ENCODE measurements at regions not wholly inside any gene's neighbourhood (a gene's known extent, or its start where the extent isn't known, plus 50 kb on each side); places are given as distances from the start of the nearest gene placed in this dataset.

DNA sequence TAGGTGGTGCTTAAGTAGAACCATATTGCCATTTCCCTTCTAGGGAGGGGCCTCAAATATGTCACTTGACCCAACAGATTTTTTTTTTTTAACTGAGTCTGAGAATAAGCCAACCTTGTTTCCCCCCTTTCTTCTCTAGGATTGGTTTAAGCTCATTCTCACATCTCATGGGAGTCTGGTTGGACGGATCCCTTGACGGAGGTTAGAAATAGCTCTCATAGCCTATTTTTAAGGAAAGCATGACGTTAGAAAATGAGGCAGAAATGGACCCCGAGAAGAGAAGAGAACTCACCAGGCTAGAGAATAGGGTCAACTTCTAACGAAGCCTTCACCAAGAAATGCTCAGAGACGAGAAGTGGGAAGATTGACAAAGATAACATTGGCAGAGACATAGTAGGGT, 95.1 kb upstream of the ZFHX3 start:
- no peaks in the 10 kb centered on the region for H3F3A ChIP-seq (ENCODE audit: insufficient read depth, low read length)
- no peak overlapping the region for H2AFZ ChIP-seq (ENCODE audit: low read length)
- no peak overlapping the region for H3K9ac ChIP-seq (ENCODE audit: low read length)
- H3K4me3 ChIP-seq (ENCODE audit: low read depth, low read length, poor library complexity, severe bottlenecking) = no peak overlapping the region
- H3K9me3 ChIP-seq (ENCODE audit: low read length) = no peaks in the 10 kb centered on the region
- no peaks in the 10 kb centered on the region for H3K79me2 ChIP-seq (ENCODE audit: insufficient read depth, low read length)
- no peaks in the 10 kb centered on the region for H4K20me1 ChIP-seq (ENCODE audit: insufficient read depth, low read length)
- no peaks in the 10 kb centered on the region; the same call in 1 of the 2 replicates for H3K27me3 ChIP-seq (ENCODE audit: insufficient read depth, low read length)
- no peaks in the 10 kb centered on the region for H3K9me2 ChIP-seq (ENCODE audit: low read depth, low read length)
- H3K27ac ChIP-seq (ENCODE audit: low read depth, low read length, poor library complexity, severe bottlenecking) = no peak overlapping the region
- no peak for TF ChIP-seq EZH2 (IDR thresholded peaks at IDR 0.05; ENCODE audit: borderline replicate concordance, low read length)
- TF ChIP-seq, protein P1, sequence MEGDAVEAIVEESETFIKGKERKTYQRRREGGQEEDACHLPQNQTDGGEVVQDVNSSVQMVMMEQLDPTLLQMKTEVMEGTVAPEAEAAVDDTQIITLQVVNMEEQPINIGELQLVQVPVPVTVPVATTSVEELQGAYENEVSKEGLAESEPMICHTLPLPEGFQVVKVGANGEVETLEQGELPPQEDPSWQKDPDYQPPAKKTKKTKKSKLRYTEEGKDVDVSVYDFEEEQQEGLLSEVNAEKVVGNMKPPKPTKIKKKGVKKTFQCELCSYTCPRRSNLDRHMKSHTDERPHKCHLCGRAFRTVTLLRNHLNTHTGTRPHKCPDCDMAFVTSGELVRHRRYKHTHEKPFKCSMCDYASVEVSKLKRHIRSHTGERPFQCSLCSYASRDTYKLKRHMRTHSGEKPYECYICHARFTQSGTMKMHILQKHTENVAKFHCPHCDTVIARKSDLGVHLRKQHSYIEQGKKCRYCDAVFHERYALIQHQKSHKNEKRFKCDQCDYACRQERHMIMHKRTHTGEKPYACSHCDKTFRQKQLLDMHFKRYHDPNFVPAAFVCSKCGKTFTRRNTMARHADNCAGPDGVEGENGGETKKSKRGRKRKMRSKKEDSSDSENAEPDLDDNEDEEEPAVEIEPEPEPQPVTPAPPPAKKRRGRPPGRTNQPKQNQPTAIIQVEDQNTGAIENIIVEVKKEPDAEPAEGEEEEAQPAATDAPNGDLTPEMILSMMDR (IDR thresholded peaks at IDR 0.05; ENCODE audit: low read length) = no peak
- H3K36me3 ChIP-seq (ENCODE audit: insufficient read depth, low read length) = no peaks in the 10 kb centered on the region
- no peaks in the 10 kb centered on the region for H3K4me1 ChIP-seq (ENCODE audit: insufficient read depth, low read length, severe bottlenecking)
- H3K4me2 ChIP-seq (ENCODE audit: low read length) = no peak overlapping the region

DNA sequence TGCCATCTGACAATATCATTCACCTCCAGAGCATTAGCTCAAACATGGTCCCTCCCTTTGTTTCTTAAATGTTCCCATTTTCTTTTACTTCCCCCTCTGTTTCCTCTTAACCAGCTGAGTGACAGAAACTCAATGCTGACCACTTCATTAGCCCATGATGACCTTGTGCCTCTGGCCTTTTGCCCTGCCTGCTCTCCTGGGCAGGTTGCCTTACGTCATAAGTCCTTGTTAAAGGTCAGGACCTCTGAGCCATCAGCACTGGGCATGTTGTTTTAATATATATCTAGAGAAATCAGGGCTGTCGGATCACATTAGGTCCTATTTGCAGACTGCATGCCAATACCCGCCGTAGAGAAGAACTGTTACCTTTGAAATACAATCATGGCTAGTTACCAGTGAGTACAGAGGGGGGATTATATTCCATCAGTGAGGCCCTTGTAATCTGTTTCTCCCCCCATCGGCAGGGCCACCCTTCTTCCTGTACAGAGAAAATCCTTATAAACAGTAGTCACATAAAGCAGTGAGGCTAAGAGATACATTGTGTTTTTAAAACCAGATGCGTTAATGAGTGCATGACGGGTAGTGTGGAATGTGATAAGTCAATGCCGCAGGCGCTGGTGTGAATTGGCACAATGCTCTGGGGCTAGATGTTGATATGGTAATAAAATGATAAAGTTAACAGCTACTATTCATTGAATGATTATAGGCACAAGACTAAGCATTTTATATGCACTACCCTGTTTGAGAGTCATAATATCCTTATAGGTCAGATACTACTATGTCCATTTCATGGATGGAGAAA, 94.3 kb upstream of the ZFHX3 start:
- no peak overlapping the region for H3K27ac ChIP-seq (ENCODE audit: low read depth, low read length, poor library complexity, severe bottlenecking)
- H3K27me3 ChIP-seq (ENCODE audit: insufficient read depth, low read length) = no peaks in the 10 kb centered on the region; the same call in 1 of the 2 replicates
- no peak overlapping the region for H2AFZ ChIP-seq (ENCODE audit: low read length)
- no peak for TF ChIP-seq EZH2 (IDR thresholded peaks at IDR 0.05; ENCODE audit: borderline replicate concordance, low read length)
- TF ChIP-seq, protein P1 (IDR thresholded peaks at IDR 0.05; ENCODE audit: low read length) = no peak
- H4K20me1 ChIP-seq (ENCODE audit: insufficient read depth, low read length) = no peaks in the 10 kb centered on the region
- no peaks in the 10 kb centered on the region for H3K9me3 ChIP-seq (ENCODE audit: low read length)
- no peaks in the 10 kb centered on the region for H3K9me2 ChIP-seq (ENCODE audit: low read depth, low read length)
- H3K36me3 ChIP-seq (ENCODE audit: insufficient read depth, low read length) = no peaks in the 10 kb centered on the region
- H3K4me1 ChIP-seq (ENCODE audit: insufficient read depth, low read length, severe bottlenecking) = no peaks in the 10 kb centered on the region
- no peaks in the 10 kb centered on the region for H3K79me2 ChIP-seq (ENCODE audit: insufficient read depth, low read length)
- H3K4me3 ChIP-seq (ENCODE audit: low read depth, low read length, poor library complexity, severe bottlenecking) = no peak overlapping the region
- H3K4me2 ChIP-seq (ENCODE audit: low read length) = no peak overlapping the region
- H3K9ac ChIP-seq (ENCODE audit: low read length) = no peak overlapping the region
- no peaks in the 10 kb centered on the region for H3F3A ChIP-seq (ENCODE audit: insufficient read depth, low read length)

DNA sequence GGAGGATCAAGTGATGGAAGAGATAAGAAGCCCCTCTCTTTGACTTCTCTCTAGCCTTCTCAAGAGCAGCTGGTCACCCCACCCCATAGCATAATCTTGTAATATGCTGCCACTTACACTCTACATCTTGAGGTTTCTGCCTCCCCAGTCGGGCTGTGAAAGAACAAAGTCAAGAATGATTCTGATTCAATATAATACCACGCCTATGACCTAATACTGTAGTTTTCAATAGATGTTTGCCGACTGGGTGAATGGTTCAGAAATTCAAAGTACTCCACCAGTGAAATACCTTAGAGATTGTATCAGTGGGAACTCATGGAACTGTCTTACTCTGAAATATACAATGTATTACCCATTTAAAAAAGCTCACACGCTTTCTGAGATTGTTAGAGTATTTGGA, 93.0 kb upstream of the ZFHX3 start:
- Histone ChIP-seq H3F3A (ENCODE audit: insufficient read depth, low read length) (no peaks in the 10 kb centered on the region), H3K27me3 (ENCODE audit: insufficient read depth, low read length) (no peaks in the 10 kb centered on the region; the same call in 1 of the 2 replicates), H3K9me2 (ENCODE audit: low read depth, low read length) (no peaks in the 10 kb centered on the region), H3K27ac (ENCODE audit: low read depth, low read length, poor library complexity, severe bottlenecking) (no peak overlapping the region), H3K4me1 (ENCODE audit: insufficient read depth, low read length, severe bottlenecking) (no peaks in the 10 kb centered on the region), H3K4me3 (ENCODE audit: low read depth, low read length, poor library complexity, severe bottlenecking) (no peak overlapping the region), H3K9ac (ENCODE audit: low read length) (no peak overlapping the region), H3K36me3 (ENCODE audit: insufficient read depth, low read length) (no peaks in the 10 kb centered on the region), H4K20me1 (ENCODE audit: insufficient read depth, low read length) (no peaks in the 10 kb centered on the region), H3K4me2 (ENCODE audit: low read length) (no peak overlapping the region), H3K9me3 (ENCODE audit: low read length) (no peaks in the 10 kb centered on the region), H3K79me2 (ENCODE audit: insufficient read depth, low read length) (no peaks in the 10 kb centered on the region), H2AFZ (ENCODE audit: low read length) (no peak overlapping the region)
- TF ChIP-seq, protein P1 (IDR thresholded peaks at IDR 0.05; ENCODE audit: low read length) = no peak
- no peak for TF ChIP-seq EZH2 (IDR thresholded peaks at IDR 0.05; ENCODE audit: borderline replicate concordance, low read length)
